Smooth muscle cell (in vitro differentiated cells): ENCODE measurements at regions not wholly inside any gene's neighbourhood (a gene's known extent, or its start where the extent isn't known, plus 50 kb on each side); places are given as distances from the start of the nearest gene placed in this dataset.

Experiments used
- DNase-seq: peaks from one replicate; lab custom pipeline; 2025; ENCODE audit not compliant: unreplicated experiment; lab: John Stamatoyannopoulos, UW
- H2AFZ ChIP-seq: fragments of 200-600 bp; sonication (generic); 2 replicates; pipeline ENCODE4 v1.6.0; 2016; ENCODE audit warnings: antibody characterized with exemption, low read depth, mild to moderate bottlenecking
- H3F3A ChIP-seq: fragments of 200-600 bp; sonication (generic); 2 replicates; pipeline ENCODE4 v1.6.0; 2017; ENCODE audit warnings: antibody characterized with exemption, low read depth
- H3K27ac ChIP-seq: fragments of 200-600 bp; sonication (generic); 2 replicates; pipeline ENCODE4 v1.5.1; 2016; ENCODE audit warnings: low read depth, mild to moderate bottlenecking
- H3K27me3 ChIP-seq: fragments of 200-600 bp; sonication (generic); 2 replicates; pipeline ENCODE4 v1.6.1; 2016; ENCODE audit warnings: low read depth, mild to moderate bottlenecking
- H3K36me3 ChIP-seq: fragments of 200-600 bp; sonication (generic); 2 replicates; pipeline ENCODE4 v1.5.1; 2016; ENCODE audit warnings: low read depth
- H3K4me1 ChIP-seq: fragments of 200-600 bp; sonication (generic); 2 replicates; pipeline ENCODE4 v1.5.1; 2016; ENCODE audit warnings: low read depth
- H3K4me2 ChIP-seq: fragments of 200-600 bp; sonication (generic); 2 replicates; pipeline ENCODE4 v1.6.0; 2016; ENCODE audit warnings: mild to moderate bottlenecking
- H3K4me3 ChIP-seq: fragments of 200-600 bp; sonication (generic); 2 replicates; pipeline ENCODE4 v1.5.1; 2016; ENCODE audit warnings: mild to moderate bottlenecking
- H3K79me2 ChIP-seq: fragments of 200-600 bp; sonication (generic); 2 replicates; pipeline ENCODE4 v1.6.0; 2016; ENCODE audit warnings: low read depth, mild to moderate bottlenecking
- H3K9ac ChIP-seq: fragments of 200-600 bp; sonication (generic); 2 replicates; pipeline ENCODE4 v1.6.0; 2016; ENCODE audit warnings: low read depth
- H3K9me3 ChIP-seq: fragments of 200-600 bp; sonication (generic); replicated peaks from 2 replicates; pipeline ENCODE4 v1.5.1; 2016; ENCODE audit warnings: low read depth
- H4K20me1 ChIP-seq: fragments of 200-600 bp; sonication (generic); 2 replicates; pipeline ENCODE4 v1.6.0; 2016; ENCODE audit warnings: low read depth
- WGBS: methylation state at CpG from one replicate; pipeline ENCODE4 v1.1.7; 2016; ENCODE audit warnings: low lambda C conversion rate; 5-methylcytosine and 5-hydroxymethylcytosine counted together
- TF ChIP-seq, protein P1 (sequence below): fragments of 200-600 bp; sonication (generic); IDR thresholded peaks from 2 replicates; pipeline ENCODE4 v1.5.1; 2017; ENCODE audit warnings: borderline replicate concordance, mild to moderate bottlenecking, antibody characterized with exemption; ENCODE audit not compliant: insufficient read depth, poor library complexity, severe bottlenecking

DNA sequence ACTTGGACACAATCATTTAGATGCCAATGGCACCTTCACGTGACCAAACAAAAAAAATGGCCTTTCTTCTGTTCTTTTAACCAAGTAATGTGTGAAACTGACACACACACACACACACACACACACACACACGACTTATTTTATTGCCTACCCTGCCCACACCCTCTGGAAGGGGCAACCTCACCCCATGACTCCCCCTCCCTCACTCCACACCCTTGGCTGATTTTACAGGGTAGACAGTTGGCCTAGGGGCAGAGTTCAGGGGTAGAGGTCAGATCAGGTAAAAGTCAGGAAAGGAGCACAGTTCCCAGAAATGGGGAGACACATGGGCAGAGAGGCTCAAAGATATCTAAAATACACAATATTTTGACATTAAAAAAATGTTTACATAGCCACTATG lies 144.8 kb upstream of the GJB5 start:
- no peak overlapping the region for H3K27ac ChIP-seq
- no peaks in the 10 kb centered on the region for H3K9me3 ChIP-seq
- H3K4me3 ChIP-seq, result no peak overlapping the region
- TF ChIP-seq, protein P1, sequence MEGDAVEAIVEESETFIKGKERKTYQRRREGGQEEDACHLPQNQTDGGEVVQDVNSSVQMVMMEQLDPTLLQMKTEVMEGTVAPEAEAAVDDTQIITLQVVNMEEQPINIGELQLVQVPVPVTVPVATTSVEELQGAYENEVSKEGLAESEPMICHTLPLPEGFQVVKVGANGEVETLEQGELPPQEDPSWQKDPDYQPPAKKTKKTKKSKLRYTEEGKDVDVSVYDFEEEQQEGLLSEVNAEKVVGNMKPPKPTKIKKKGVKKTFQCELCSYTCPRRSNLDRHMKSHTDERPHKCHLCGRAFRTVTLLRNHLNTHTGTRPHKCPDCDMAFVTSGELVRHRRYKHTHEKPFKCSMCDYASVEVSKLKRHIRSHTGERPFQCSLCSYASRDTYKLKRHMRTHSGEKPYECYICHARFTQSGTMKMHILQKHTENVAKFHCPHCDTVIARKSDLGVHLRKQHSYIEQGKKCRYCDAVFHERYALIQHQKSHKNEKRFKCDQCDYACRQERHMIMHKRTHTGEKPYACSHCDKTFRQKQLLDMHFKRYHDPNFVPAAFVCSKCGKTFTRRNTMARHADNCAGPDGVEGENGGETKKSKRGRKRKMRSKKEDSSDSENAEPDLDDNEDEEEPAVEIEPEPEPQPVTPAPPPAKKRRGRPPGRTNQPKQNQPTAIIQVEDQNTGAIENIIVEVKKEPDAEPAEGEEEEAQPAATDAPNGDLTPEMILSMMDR, result no peak
- H3K9ac ChIP-seq, result no peak overlapping the region
- H4K20me1 ChIP-seq, result no peaks in the 10 kb centered on the region
- no peaks in the 10 kb centered on the region for H3F3A ChIP-seq
- H3K36me3 ChIP-seq, result no peaks in the 10 kb centered on the region
- no peaks in the 10 kb centered on the region for H3K4me1 ChIP-seq
- 75% methylated on average over 2 of the region's 2 CpGs for WGBS
- H2AFZ ChIP-seq, result no peak overlapping the region
- no peaks in the 10 kb centered on the region for H3K79me2 ChIP-seq
- H3K4me2 ChIP-seq, result no peak overlapping the region
- no peak for DNase-seq
- peaks cover 10% of the 10 kb centered on the region for H3K27me3 ChIP-seq

DNA sequence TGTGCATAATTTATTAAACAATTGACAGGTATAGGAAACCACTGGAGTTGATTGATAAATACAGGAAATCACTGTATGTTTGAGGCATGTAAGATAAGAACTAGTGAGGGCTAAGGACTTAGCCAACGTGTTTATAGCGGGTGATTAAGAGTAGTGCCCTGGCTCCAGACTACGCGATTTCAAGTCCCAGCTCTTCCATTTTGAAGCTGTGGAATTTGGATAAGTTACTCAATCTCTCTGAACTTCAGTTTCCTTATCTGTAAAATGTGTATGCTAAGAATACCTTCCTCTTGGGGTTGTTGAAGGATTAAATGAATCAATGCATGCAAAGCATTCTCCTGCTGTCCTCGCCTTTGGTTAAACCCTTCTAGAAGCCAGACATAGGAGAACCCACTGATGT lies 143.3 kb upstream of the GJB5 start:
- 83% methylated on average over 5 of the region's 5 CpGs for WGBS
- Histone ChIP-seq H3K4me3 (no peak overlapping the region), H3K27ac (no peak overlapping the region), H3K36me3 (no peaks in the 10 kb centered on the region), H3K4me2 (no peak overlapping the region), H3F3A (no peaks in the 10 kb centered on the region), H4K20me1 (no peaks in the 10 kb centered on the region), H3K9me3 (no peaks in the 10 kb centered on the region), H3K4me1 (no peaks in the 10 kb centered on the region), H3K9ac (no peak overlapping the region), H2AFZ (no peak overlapping the region), H3K27me3 (peaks cover 10% of the 10 kb centered on the region), H3K79me2 (no peaks in the 10 kb centered on the region)
- TF ChIP-seq, protein P1, result no peak
- DNase-seq, result no peak

DNA sequence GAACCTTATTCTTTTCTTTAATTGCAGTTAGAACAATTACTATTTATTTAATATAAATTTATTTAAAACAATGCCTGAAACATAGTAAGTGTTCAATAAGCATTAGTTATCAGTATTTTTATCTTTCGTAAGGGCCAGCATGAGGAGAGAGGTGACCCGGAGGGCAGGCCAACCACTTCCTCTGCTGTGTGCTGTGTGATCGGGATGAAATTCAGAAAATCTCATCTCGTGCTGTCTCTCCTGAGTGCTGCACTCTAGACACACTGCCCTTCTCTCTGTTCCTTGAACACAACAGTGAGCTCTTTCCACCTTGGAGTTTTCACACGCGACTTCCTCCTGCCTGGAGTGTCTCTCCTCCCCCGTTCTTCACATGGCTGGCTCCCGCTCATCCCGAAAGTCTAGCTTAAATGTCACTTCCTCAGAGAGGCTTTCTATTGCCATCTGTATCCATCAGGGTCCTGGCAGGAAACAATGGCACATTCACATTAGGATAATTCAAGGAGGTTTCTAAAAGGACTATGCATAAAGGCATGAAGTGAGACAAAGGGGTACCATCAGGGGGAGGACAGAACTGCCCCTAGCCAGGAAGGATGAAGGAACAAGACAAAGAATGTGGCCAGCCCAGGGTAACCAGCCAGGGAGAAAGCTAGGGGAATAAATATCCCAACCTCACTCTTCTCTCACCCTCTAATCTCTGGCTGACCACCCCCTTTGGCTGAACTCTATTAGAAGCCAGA lies 142.6 kb upstream of the GJB5 start:
- H3K4me1 ChIP-seq, result no peaks in the 10 kb centered on the region
- no peaks in the 10 kb centered on the region for H3F3A ChIP-seq
- no peaks in the 10 kb centered on the region for H3K36me3 ChIP-seq
- no peaks in the 10 kb centered on the region for H3K9me3 ChIP-seq
- no peaks in the 10 kb centered on the region for H4K20me1 ChIP-seq
- H3K27ac ChIP-seq, result no peak overlapping the region
- WGBS, result 79% methylated on average over 9 of the region's 9 CpGs
- H3K4me2 ChIP-seq, result no peak overlapping the region
- H2AFZ ChIP-seq, result no peak overlapping the region
- TF ChIP-seq, protein P1, result no peak
- no peak overlapping the region for H3K4me3 ChIP-seq
- DNase-seq, result no peak
- peaks cover 10% of the 10 kb centered on the region for H3K27me3 ChIP-seq
- no peak overlapping the region for H3K9ac ChIP-seq
- H3K79me2 ChIP-seq, result no peaks in the 10 kb centered on the region
